Brain microvascular endothelial cell (primary cell): ENCODE measurements at regions not wholly inside any gene's neighbourhood (a gene's known extent, or its start where the extent isn't known, plus 50 kb on each side); places are given as distances from the start of the nearest gene placed in this dataset.

Source experiments
- DNase-seq: peaks from one replicate; pipeline ENCODE4 v3.0.0-alpha.2; 2020
- H3K27ac ChIP-seq: fragments of 250-450 bp; sonication (Bioruptor Pico); 2 replicates; pipeline ENCODE4 v1.5.1; 2020; ENCODE audit warnings: mild to moderate bottlenecking, moderate library complexity
- H3K27me3 ChIP-seq: fragments of 250-450 bp; sonication (Bioruptor Pico); replicated peaks from 2 replicates; pipeline ENCODE4 v1.5.1; 2020; ENCODE audit warnings: mild to moderate bottlenecking
- H3K36me3 ChIP-seq: fragments of 250-450 bp; sonication (Bioruptor Pico); replicated peaks from 2 replicates; pipeline ENCODE4 v1.5.1; 2020; ENCODE audit warnings: mild to moderate bottlenecking
- H3K4me3 ChIP-seq: 2 replicates; pipeline ENCODE4 v1.5.1; 2011; ENCODE audit warnings: low read depth, mild to moderate bottlenecking, control low read depth, low read length, moderate library complexity
- CTCF ChIP-seq: IDR thresholded peaks from 2 replicates; pipeline ENCODE4 v1.5.1; 2011; ENCODE audit warnings: low read depth, mild to moderate bottlenecking, moderate library complexity, low read length, control low read depth, inconsistent platforms; ENCODE audit errors: missing control alignments
- in situ Hi-C: cut with HindIII; loops from 2 replicates; pipeline ENCODE4 v1.10.0; 2017; ENCODE audit warnings: low sequenced_read_pairs, low pct_ligation_motif_present

- Histone ChIP-seq H3K27ac (no peak overlapping the region), H3K36me3 (no peaks in the 10 kb centered on the region), H3K27me3 (no peaks in the 10 kb centered on the region), H3K4me3 (no peak overlapping the region)
- DNase-seq = no peak
- no peak for TF ChIP-seq CTCF
- in situ Hi-C loops = no loop called here
These were observed 69.9 kb downstream of the NAV1 start for GRCh38 chr1:201608635-201609395.

GRCh38 chr1:201609661-201610318 lies 70.9 kb downstream of the NAV1 start:
- H3K27me3 ChIP-seq = no peaks in the 10 kb centered on the region
- no peak overlapping the region for H3K27ac ChIP-seq
- H3K36me3 ChIP-seq = no peaks in the 10 kb centered on the region
- TF ChIP-seq CTCF = no peak
- H3K4me3 ChIP-seq = no peak overlapping the region
- no peak for DNase-seq
- in situ Hi-C loops = no loop called here

GRCh38 chr1:201610858-201611257 lies 71.9 kb downstream of the NAV1 start:
- Histone ChIP-seq H3K4me3 (no peak overlapping the region), H3K27me3 (no peaks in the 10 kb centered on the region), H3K27ac (no peak overlapping the region), H3K36me3 (no peaks in the 10 kb centered on the region)
- in situ Hi-C loops = no loop called here
- DNase-seq = no peak
- no peak for TF ChIP-seq CTCF

- Histone ChIP-seq H3K27me3 (no peaks in the 10 kb centered on the region), H3K4me3 (no peak overlapping the region), H3K27ac (no peak overlapping the region), H3K36me3 (peaks cover 2% of the 10 kb centered on the region)
- in situ Hi-C loops = no loop called here
- no peak for TF ChIP-seq CTCF
- no peak for DNase-seq
These were observed 73.7 kb downstream of the NAV1 start for GRCh38 chr1:201612645-201613044.

- peaks cover 2% of the 10 kb centered on the region for H3K36me3 ChIP-seq
- no peak overlapping the region for H3K27ac ChIP-seq
- in situ Hi-C loops = no loop called here
- no peak overlapping the region for H3K4me3 ChIP-seq
- TF ChIP-seq CTCF = no peak
- H3K27me3 ChIP-seq = no peaks in the 10 kb centered on the region
- DNase-seq = no peak
These were observed 75.5 kb downstream of the NAV1 start for GRCh38 chr1:201614262-201615015.
